ENCODE measurements at regions not wholly inside any gene's neighbourhood (a gene's known extent, or its start where the extent isn't known, plus 50 kb on each side); places are given as distances from the start of the nearest gene placed in this dataset.

DNA sequence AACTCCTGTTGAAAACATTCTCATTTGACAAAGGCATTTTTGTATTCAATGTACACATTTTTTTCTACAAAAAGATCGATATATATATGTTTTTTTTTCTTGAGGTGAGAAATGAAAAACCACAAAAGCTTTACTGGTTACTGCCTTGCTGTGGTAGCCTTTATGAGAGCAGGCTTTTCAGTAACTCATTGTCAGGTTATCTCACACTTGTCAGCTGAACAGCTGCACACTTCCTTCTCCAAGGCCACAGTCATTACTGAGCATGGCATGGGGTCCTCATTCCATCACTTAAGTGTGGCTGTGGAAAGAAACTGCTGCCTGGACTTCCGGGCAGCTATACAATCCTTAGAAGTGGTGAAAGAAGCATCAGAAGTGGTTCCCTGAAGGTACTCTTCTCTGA, 169.3 kb upstream of the ZP4 start:
- no peak for DNase-seq

DNA sequence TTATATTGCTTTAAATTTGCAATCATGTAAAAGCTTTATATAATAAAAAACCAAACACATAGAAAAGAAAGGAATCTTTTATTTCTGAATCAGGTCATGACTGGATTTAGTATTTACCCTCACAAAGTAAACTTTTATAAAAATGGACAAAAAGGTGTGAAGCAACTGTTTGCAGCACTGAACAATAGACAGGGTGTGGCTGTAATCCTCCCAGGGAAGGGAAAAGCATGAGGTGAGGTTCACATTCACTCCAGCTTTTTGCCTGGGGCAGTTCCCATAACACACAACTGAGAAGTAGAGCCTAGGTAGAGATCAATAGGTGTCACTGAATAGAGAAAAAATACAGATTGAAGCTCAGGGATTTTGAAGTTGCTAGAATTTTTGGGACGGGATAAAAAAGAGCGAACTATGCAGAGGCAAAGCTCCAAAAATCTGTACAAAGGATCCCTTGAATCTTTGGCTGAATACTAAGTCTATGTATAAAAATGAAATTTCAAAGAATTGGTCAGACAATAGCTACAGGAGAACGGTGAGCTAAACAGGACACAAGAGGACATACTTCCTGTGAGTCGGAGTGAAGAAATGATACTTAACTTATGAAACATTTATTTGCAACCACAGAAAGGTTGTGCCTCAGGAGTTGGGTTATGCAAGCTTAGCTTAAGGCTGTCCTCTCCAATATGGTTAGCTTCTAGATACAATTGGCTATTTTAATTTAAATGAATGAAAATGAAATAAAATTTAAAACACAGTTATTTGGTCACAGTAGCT, 162.0 kb upstream of the ZP4 start:
- DNase-seq = no peak

DNA sequence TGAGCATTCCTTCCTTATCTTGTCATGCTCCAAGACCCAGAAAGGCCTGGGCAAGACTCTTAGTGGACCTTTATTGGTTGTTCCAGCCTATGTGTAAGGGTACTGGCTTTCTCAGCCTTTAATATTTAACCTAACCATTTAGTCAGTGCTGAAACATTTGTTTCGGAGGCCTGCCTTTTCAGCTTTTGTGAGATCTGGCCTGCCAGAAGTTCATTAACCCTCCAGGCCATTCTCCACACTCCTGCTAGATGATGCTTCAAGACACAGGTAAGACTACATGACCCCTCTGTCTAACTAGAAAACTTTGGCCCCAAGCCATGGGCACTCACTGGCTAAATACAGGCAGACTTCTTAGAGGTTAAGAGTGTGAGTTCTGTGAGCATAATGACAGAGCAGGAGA, 138.4 kb upstream of the ZP4 start:
- DNase-seq = no peak

DNA sequence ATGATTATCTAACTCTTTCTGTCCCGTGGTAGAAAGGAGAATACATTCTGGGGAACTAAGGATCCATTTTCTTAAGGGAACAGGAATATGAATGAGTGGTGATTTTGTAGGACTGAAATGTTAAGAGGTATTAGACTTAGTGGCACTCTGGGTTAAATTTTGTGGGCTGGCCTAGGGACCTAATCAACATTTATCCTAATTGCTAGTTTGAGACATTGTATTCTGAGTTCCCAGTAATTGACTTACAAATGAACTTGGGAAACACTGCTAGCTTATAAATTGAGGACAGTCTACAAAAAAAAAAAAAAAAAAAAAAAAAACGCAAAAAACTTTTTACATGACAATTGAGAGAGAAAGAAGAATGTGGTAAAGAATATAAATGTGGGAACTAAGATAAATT, 136.6 kb upstream of the ZP4 start:
- no peak for DNase-seq

DNA sequence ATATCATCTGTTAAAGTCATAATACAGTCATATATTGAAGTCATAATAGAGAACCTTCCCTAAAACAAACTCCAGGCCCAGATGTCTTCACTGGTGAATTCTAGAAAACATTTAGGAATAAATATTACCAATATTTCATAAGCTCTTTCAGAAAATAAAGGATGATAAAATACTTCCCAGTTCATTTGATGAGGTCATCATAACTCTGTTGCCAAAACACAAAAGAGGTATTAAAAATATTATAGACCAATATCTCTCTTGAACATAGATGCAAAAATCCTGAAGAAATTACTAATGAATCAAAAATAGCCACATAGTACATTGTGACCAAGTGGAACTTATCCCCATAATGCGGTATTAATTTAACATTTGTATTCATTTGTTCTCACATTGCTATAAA, 132.4 kb upstream of the ZP4 start:
- DNase-seq = no peak

DNA sequence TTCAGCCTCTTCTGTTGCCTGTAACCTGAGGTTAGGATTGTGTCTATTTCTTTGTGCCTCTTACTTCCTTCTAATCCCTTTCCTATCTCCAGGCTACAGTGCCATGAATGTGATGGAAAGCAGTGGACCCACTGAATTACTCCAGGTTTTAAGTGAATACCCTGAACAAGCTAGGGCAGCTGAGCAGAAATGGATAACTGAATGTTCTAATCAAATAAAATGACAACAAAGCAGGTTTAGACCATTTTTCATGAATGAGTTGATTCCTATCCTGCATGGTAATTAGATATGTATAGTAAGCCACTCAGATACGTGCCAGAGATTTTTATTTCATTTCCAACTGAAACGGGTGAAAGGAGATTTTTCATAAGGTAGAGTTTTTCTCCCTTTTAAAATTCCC, 127.5 kb upstream of the ZP4 start:
- DNase-seq = no peak

DNA sequence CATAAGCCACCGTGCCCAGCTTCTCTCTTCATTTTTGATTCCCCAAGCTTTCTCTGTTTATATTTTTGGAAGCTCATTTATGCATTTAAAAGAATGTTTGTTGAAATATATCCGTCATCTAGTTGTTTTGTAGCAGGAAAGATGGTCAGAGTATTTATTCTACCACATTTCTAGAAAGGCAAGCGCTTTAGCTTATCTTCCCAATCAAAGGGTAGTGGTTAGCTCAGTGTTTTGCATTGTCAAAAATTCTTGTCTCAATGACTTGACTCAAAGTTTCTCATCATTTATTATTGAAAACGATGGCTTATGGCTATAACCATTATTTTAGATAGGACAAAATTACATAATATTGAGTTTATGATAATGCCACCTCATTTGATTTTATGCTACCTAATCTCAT, 116.1 kb upstream of the ZP4 start:
- no peak for DNase-seq

DNA sequence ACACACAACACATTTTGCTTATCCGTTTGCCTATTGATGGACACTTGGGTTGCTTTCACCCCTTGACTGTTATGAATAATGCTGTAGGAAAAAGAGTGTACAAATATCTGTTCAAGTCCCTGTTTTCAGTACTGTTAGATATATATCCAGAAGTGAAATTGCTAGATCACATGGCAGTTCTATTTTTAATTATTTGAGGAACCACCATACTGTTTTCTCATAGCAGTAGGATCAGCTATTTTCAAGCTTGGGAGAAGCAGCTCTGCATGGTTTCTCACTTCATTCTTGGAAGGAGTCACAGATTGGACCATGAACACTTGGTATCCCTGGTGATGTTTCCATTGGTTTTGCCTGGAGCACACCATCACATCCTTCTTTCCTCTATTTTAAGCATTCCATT, 114.4 kb upstream of the ZP4 start:
- DNase-seq = no peak

DNA sequence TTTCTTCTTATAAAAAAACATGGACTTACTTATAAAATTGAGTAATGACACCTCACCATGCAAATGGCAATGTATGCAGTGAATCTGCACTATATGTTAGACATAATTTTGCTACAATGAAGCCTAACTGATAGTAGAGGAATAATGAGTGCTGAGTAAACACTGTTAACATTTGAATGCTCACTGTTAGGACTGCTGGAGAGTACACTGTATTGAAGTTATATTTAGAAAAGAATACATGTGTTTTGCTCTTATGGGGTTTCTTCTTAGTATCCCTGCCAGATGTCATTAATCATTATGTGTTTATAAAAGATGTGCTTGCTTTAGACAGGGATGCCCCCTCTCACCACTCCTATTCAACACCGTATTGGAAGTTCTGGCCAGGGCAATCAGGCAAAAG, 111.1 kb upstream of the ZP4 start:
- no peak for DNase-seq

DNA sequence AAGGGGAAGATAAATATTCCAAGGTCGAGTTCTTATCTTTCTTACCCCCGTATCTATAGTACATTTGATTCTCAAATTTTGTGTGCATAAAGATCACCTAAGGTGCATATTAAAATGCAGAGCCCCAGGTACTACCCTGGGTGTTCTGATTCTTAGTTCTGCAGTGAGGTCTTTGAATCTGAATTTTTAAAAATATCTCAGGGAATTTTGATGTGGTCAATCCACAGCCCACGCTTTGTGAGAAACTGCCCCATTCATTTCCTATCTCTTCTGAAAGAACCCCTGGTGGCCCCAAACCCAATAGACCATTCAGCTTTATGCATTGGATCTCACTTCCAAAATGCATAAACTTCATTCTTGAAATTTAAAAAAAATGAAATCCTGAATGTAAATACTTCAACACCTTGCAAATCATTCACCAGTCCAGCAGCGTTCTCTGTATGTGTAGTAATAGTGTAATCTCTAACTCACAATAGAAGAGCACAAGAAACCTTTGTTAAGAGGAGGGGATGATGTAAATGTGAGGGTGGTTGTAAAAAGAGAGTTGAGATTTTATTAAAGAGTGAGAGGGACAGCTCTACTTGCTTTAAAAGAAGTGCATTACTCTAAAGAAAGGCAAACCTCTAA, 108.8 kb upstream of the ZP4 start:
- no peak for DNase-seq

DNA sequence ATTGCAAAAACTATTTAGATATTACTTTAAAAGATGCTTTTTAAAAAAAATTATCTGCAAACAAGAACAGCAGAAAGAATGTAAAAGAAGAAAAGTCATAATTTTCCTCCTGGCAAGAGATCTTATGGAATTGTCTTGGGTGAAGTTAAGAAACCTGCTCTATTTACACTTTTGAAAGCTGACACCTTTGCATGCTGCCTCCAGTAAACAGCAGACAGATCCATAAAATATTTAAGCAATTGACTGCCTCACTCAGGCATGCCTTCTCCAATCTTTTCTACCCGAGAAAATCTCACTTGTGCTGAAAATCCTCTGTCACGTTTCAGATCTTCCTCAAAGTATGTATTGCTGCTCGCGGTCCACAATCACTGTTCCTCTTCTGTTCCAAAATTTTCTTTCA, 107.9 kb upstream of the ZP4 start:
- no peak for DNase-seq

DNA sequence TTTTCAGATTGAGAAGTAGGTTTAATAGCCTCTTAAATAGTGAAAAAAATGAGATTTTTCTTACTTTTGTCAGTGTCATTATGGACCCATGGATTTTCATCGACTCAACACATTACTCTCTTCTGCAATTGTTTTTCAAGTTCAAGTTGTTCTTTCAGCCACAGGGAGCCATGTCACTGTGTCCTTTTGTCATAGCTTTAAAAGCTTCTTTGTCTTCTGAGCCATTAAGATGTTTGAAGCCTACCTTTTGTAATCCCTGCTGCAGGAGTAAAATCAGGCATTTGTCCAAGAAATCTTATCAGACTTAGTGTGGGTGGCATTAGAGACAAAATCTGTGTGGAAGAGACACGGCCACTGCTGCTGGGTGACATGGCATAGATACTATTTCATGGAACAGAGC, 92.8 kb upstream of the ZP4 start:
- no peak for DNase-seq

DNA sequence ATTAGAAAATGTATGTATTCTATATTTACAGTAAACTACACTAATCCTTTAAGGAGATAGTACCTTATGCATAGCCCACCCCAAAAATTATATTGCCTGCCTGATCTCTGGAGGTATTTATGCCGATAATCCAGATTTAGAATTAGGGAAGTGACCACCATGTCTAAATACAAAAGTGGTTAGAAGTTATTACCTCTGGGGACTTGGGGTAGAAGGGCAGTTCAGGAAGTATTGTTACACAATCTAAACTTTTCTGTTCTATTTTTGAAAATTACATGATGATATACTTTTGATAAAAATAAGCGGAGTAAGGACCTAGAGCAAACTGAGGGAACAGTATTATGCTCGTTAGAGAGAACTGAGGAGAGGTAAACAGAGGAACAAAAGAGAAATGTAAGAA, 90.5 kb upstream of the ZP4 start:
- DNase-seq = no peak

DNA sequence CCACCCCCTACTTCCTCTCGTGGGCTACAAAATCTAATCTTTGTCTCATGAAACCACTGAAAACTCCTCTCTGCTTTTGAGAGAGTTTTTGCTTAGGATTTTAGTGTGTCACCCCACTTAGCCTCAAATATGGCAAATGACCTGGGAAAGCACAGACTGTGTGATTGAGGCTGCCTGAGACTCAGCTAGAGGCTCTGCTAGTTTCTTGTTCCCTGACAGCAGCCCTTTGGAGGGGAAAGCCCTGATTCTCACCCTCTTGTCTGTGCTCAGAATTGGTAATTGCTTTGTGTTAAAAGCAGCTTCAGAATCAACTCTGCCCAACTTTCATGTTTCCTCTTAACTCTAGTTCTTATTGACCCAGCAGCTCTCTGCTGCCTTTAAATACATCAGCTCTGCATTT, 85.6 kb upstream of the ZP4 start:
- no peak for DNase-seq

DNA sequence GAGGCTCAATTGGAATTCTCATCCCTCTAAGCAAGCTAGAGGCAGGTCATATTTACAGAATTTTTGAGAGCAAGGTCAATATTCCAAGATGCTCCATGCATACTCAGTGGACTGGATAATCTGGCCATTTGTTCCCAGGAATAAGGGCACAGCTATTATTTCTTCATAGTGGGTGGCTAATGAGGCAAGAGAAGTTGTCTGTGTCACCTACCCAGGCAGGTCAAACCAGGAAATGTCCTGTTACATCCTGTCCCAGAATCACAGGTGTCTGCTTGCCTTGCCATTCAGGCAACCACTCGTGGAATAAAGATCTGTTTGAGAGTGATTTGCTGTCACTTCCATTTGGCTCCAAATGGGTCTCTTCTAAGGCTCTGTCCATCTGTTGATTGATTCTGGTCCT, 85.2 kb upstream of the ZP4 start:
- no peak for DNase-seq

DNA sequence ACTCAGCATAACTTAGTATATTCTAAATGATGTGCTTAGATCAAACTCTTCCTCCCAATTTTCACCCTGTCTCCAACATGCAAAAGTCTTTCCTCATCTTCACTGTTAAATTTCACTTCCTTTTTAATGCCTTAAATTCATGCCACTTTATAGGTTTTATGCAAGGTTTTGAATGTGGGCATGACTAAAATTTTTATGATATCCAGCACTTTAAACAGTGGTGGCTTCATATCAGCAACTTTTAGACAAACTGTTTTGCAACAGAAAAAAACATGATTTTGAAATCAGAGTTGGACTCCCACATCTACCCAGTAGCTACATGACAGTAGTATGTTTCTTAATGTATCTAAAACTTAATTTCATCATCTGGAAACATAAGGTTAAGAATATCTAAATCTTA, 84.7 kb upstream of the ZP4 start:
- DNase-seq = no peak

DNA sequence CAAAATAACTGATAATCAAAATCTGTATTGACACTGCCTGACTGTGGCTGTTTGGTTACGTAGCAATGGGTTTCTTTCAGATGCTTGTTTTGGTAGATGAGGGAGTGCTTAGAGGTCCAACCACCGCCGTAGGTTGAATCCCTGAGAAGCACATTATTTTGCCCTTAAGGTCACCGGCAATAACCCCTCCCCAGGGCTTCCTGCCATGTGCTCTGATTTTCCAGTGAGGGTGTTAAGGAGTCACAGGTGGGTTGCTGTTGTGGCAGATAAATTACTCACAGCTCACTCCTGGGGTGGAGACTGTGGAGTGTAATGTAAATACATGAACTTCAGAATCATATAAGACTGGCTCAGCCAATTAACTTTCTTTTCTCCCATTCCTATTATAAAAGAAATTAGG, 81.5 kb upstream of the ZP4 start:
- DNase-seq = no peak

DNA sequence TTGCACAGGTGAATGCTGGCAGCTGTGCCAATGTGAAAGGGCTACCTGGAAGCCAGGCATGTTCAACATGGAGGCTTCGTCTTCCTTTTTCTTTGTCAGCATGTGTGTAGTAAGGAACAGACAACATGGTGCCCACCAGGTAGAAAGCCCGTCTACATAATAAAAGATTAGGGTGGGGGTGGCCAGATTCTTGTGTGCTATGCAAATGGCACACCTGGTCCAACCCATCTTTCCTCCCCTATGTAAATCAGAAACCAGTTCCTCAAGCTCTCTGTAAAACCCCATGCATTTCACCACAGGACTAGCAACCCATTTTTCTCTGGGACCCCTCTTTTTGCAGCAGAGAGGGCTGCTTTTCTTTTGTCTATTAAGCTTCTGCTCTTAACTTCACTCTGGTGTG, 72.3 kb upstream of the ZP4 start:
- DNase-seq = no peak

DNA sequence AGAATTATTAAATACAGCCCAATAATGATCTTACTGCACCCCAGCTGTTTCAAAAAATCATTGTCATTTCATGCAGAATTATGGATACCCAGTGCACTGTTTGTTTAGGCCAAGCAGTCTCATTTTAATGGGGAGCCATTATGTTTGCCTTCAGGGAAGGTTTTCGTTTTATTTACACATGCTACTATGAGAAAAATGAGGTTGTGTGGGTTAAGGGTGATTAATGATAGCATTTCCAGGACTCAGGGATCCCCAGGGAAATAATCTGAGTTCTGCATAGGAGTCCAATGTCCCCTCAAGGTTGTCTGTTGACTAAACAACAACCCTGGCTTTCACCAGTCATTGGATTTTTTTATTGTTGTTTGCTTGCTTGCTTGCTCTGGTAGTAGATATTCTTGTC, 71.0 kb upstream of the ZP4 start:
- no peak for DNase-seq

DNA sequence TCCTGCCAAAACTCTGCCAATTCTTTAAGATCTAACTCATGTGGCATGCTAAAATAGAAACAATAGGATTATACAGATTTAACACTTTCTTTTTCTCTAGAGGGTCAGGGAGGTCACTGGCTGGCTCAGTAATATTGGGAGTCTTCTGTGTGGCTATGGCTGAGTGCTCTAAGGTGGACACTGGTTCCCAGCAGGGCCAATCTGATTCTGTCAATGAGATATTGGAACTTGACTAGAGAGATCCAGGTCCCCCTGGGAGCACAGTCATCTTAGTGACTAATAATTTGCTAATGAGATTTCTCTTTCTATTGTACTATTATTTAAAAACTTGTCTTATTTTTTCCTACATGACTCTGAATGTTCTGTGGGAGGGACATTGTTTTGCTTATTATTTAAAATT, 69.1 kb upstream of the ZP4 start:
- no peak for DNase-seq

DNA sequence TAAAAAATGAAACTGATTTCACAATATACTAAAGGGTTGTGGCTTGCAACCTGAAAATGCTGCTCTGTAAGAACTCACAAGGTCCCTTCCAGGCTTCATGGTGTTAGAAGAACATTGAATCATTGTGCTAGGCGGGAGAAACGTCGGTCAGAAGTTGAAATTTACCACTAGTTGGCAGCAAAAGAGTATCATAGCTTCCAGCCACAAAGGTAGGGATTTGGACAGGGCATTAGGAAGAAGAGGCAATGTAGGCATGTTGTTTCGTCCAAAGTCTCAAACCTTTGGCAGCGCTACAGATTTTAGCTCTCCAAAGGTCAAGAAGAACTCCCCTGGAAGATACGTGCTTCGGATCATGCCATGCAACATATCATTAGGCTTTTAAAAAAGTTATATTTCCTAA, 62.5 kb upstream of the ZP4 start:
- no peak for DNase-seq
